ENCODE measurements at regions not wholly inside any gene's neighbourhood (a gene's known extent, or its start where the extent isn't known, plus 50 kb on each side); places are given as distances from the start of the nearest gene placed in this dataset.

- no peak overlapping the region for H3K4me3 ChIP-seq (ENCODE audit: low read depth, low read length)
- no peaks in the 10 kb centered on the region for H3K9me3 ChIP-seq (ENCODE audit: severe bottlenecking)
- no peaks in the 10 kb centered on the region for H3K36me3 ChIP-seq
- no peak for DNase-seq
- no peak overlapping the region for H3K27ac ChIP-seq
- H3K27me3 ChIP-seq (ENCODE audit: insufficient read depth, low read depth, severe bottlenecking): no peaks in the 10 kb centered on the region
- TF ChIP-seq, protein P1, sequence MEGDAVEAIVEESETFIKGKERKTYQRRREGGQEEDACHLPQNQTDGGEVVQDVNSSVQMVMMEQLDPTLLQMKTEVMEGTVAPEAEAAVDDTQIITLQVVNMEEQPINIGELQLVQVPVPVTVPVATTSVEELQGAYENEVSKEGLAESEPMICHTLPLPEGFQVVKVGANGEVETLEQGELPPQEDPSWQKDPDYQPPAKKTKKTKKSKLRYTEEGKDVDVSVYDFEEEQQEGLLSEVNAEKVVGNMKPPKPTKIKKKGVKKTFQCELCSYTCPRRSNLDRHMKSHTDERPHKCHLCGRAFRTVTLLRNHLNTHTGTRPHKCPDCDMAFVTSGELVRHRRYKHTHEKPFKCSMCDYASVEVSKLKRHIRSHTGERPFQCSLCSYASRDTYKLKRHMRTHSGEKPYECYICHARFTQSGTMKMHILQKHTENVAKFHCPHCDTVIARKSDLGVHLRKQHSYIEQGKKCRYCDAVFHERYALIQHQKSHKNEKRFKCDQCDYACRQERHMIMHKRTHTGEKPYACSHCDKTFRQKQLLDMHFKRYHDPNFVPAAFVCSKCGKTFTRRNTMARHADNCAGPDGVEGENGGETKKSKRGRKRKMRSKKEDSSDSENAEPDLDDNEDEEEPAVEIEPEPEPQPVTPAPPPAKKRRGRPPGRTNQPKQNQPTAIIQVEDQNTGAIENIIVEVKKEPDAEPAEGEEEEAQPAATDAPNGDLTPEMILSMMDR (IDR thresholded peaks at IDR 0.05; ENCODE audit: low read depth, low read length): no peak
Measured at GRCh38 chr12:22978962-22979361, 354.0 kb downstream of the ETNK1 start.

GRCh38 chr12:22979854-22980469 is 355.0 kb downstream of the ETNK1 start:
- H3K27me3 ChIP-seq (ENCODE audit: insufficient read depth, low read depth, severe bottlenecking): no peaks in the 10 kb centered on the region
- no peak for DNase-seq
- H3K4me3 ChIP-seq (ENCODE audit: low read depth, low read length): no peak overlapping the region
- no peaks in the 10 kb centered on the region for H3K36me3 ChIP-seq
- TF ChIP-seq, protein P1 (IDR thresholded peaks at IDR 0.05; ENCODE audit: low read depth, low read length): no peak
- H3K9me3 ChIP-seq (ENCODE audit: severe bottlenecking): no peaks in the 10 kb centered on the region
- no peak overlapping the region for H3K27ac ChIP-seq

- TF ChIP-seq, protein P1 (IDR thresholded peaks at IDR 0.05; ENCODE audit: low read depth, low read length): peak; percentile 21; the same call in 1 of the 2 replicates
- Histone ChIP-seq H3K36me3 (no peaks in the 10 kb centered on the region), H3K27me3 (ENCODE audit: insufficient read depth, low read depth, severe bottlenecking) (no peaks in the 10 kb centered on the region), H3K9me3 (ENCODE audit: severe bottlenecking) (no peaks in the 10 kb centered on the region), H3K4me3 (ENCODE audit: low read depth, low read length) (no peak overlapping the region), H3K27ac (no peak overlapping the region)
- DNase-seq: peak; percentile 7
Measured at GRCh38 chr12:22981711-22982110, 356.7 kb downstream of the ETNK1 start.

DNA sequence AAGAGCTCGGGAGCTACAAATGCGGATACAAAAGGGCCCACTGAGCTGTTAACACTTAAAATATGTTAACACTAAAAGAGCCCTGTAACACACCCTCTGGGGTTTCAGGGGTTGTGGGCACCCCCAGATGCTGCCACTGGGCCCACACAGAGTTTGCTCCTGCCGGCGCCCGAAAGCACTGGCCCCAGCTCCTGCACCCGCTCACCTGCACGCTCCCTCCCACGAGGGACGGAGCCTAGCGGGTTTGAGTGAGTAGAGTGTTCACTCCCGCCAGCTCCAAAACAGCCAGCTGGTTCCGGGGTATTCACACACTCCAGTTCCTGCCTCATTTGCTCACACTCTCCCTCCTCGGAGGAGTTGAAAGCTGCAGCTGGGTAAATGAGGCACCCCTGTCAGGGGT is 357.7 kb downstream of the ETNK1 start:
- H3K9me3 ChIP-seq (ENCODE audit: severe bottlenecking): no peaks in the 10 kb centered on the region
- TF ChIP-seq, protein P1 (IDR thresholded peaks at IDR 0.05; ENCODE audit: low read depth, low read length): no peak

GRCh38 chr12:22986997-22987396 is 362.0 kb downstream of the ETNK1 start:
- no peaks in the 10 kb centered on the region for H3K27me3 ChIP-seq (ENCODE audit: insufficient read depth, low read depth, severe bottlenecking)

More for the DNA sequence above, 357.7 kb downstream of the ETNK1 start:
- Histone ChIP-seq H3K4me3 (ENCODE audit: low read depth, low read length) (no peak overlapping the region), H3K27ac (no peak overlapping the region), H3K27me3 (ENCODE audit: insufficient read depth, low read depth, severe bottlenecking) (no peaks in the 10 kb centered on the region), H3K36me3 (no peaks in the 10 kb centered on the region)
- DNase-seq: no peak

More at GRCh38 chr12:22986997-22987396, 362.0 kb downstream of the ETNK1 start:
- Histone ChIP-seq H3K9me3 (ENCODE audit: severe bottlenecking) (no peaks in the 10 kb centered on the region), H3K36me3 (no peaks in the 10 kb centered on the region), H3K4me3 (ENCODE audit: low read depth, low read length) (no peak overlapping the region), H3K27ac (no peak overlapping the region)
- DNase-seq: no peak
- TF ChIP-seq, protein P1 (IDR thresholded peaks at IDR 0.05; ENCODE audit: low read depth, low read length): no peak

All from WERI-Rb-1 (cell line).